ENCODE measurements at regions not wholly inside any gene's neighbourhood (a gene's known extent, or its start where the extent isn't known, plus 50 kb on each side); places are given as distances from the start of the nearest gene placed in this dataset.

- Histone ChIP-seq H3K9me3 (replicated peaks; ENCODE audit: insufficient read depth, low read length) (no peaks in the 10 kb centered on the region), H4K20me1 (ENCODE audit: insufficient read depth, low read length) (no peaks in the 10 kb centered on the region), H3K27ac (ENCODE audit: low read length) (no peak overlapping the region), H3K4me3 (ENCODE audit: low read length) (no peak overlapping the region), H3K4me2 (ENCODE audit: low read depth, low read length) (no peak overlapping the region), H3K4me1 (ENCODE audit: low read length) (no peaks in the 10 kb centered on the region), H3F3A (ENCODE audit: insufficient read depth, low read length) (no peaks in the 10 kb centered on the region), H2AFZ (ENCODE audit: low read length) (no peak overlapping the region), H3K9ac (ENCODE audit: low read length) (no peak overlapping the region), H3K79me2 (ENCODE audit: low read length) (no peaks in the 10 kb centered on the region), H3K36me3 (replicated peaks; ENCODE audit: insufficient read depth, low read length) (no peaks in the 10 kb centered on the region), H3K9me2 (replicated peaks; ENCODE audit: insufficient read depth, low read length) (no peaks in the 10 kb centered on the region), H3K27me3 (replicated peaks; ENCODE audit: insufficient read depth, low read length) (no peaks in the 10 kb centered on the region)
- DNase-seq = no peak
- no peak for TF ChIP-seq EZH2 (optimal IDR thresholded peaks at IDR 0.05; ENCODE audit: low read depth, low read length)
These were observed 391.2 kb downstream of the CBLN2 start for GRCh38 chr18:72152935-72153334.

GRCh38 chr18:72147830-72148229 lies 396.3 kb downstream of the CBLN2 start:
- no peak for TF ChIP-seq EZH2 (optimal IDR thresholded peaks at IDR 0.05; ENCODE audit: low read depth, low read length)
- TF ChIP-seq EZH2phosphoT487 (IDR thresholded peaks at IDR 0.05; ENCODE audit: low read length) = no peak
- TF ChIP-seq, protein P1, sequence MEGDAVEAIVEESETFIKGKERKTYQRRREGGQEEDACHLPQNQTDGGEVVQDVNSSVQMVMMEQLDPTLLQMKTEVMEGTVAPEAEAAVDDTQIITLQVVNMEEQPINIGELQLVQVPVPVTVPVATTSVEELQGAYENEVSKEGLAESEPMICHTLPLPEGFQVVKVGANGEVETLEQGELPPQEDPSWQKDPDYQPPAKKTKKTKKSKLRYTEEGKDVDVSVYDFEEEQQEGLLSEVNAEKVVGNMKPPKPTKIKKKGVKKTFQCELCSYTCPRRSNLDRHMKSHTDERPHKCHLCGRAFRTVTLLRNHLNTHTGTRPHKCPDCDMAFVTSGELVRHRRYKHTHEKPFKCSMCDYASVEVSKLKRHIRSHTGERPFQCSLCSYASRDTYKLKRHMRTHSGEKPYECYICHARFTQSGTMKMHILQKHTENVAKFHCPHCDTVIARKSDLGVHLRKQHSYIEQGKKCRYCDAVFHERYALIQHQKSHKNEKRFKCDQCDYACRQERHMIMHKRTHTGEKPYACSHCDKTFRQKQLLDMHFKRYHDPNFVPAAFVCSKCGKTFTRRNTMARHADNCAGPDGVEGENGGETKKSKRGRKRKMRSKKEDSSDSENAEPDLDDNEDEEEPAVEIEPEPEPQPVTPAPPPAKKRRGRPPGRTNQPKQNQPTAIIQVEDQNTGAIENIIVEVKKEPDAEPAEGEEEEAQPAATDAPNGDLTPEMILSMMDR (IDR thresholded peaks at IDR 0.05; ENCODE audit: low read length) = no peak

GRCh38 chr18:72140007-72140406 lies 404.1 kb downstream of the CBLN2 start:
- Histone ChIP-seq H3K27ac (ENCODE audit: low read length) (no peak overlapping the region), H3K9ac (ENCODE audit: low read length) (no peak overlapping the region), H2AFZ (ENCODE audit: low read length) (no peak overlapping the region), H3K9me3 (replicated peaks; ENCODE audit: insufficient read depth, low read length) (no peaks in the 10 kb centered on the region), H4K20me1 (ENCODE audit: insufficient read depth, low read length) (no peaks in the 10 kb centered on the region), H3K27me3 (replicated peaks; ENCODE audit: insufficient read depth, low read length) (no peaks in the 10 kb centered on the region), H3K4me2 (ENCODE audit: low read depth, low read length) (no peak overlapping the region), H3K4me1 (ENCODE audit: low read length) (no peaks in the 10 kb centered on the region), H3F3A (ENCODE audit: insufficient read depth, low read length) (no peaks in the 10 kb centered on the region), H3K4me3 (ENCODE audit: low read length) (no peak overlapping the region), H3K9me2 (replicated peaks; ENCODE audit: insufficient read depth, low read length) (no peaks in the 10 kb centered on the region), H3K36me3 (replicated peaks; ENCODE audit: insufficient read depth, low read length) (no peaks in the 10 kb centered on the region), H3K79me2 (ENCODE audit: low read length) (no peaks in the 10 kb centered on the region)
- DNase-seq = no peak
- no peak for TF ChIP-seq EZH2 (optimal IDR thresholded peaks at IDR 0.05; ENCODE audit: low read depth, low read length)
- TF ChIP-seq EZH2phosphoT487 (IDR thresholded peaks at IDR 0.05; ENCODE audit: low read length) = no peak
- TF ChIP-seq, protein P1 (IDR thresholded peaks at IDR 0.05; ENCODE audit: low read length) = no peak

More at GRCh38 chr18:72147830-72148229, 396.3 kb downstream of the CBLN2 start:
- H3K9me2 ChIP-seq (replicated peaks; ENCODE audit: insufficient read depth, low read length) = no peaks in the 10 kb centered on the region
- H3F3A ChIP-seq (ENCODE audit: insufficient read depth, low read length) = no peaks in the 10 kb centered on the region
- no peaks in the 10 kb centered on the region for H3K27me3 ChIP-seq (replicated peaks; ENCODE audit: insufficient read depth, low read length)
- H3K9me3 ChIP-seq (replicated peaks; ENCODE audit: insufficient read depth, low read length) = no peaks in the 10 kb centered on the region
- no peak overlapping the region for H3K9ac ChIP-seq (ENCODE audit: low read length)
- H3K79me2 ChIP-seq (ENCODE audit: low read length) = no peaks in the 10 kb centered on the region
- peak overlapping the region; percentile 50 for H3K4me2 ChIP-seq (ENCODE audit: low read depth, low read length)
- no peak overlapping the region for H3K27ac ChIP-seq (ENCODE audit: low read length)
- H3K4me3 ChIP-seq (ENCODE audit: low read length) = no peak overlapping the region
- DNase-seq = peak; percentile 54
- H4K20me1 ChIP-seq (ENCODE audit: insufficient read depth, low read length) = no peaks in the 10 kb centered on the region
- H3K36me3 ChIP-seq (replicated peaks; ENCODE audit: insufficient read depth, low read length) = no peaks in the 10 kb centered on the region
- peak overlapping the region; percentile 67 for H2AFZ ChIP-seq (ENCODE audit: low read length)
- peaks cover 4% of the 10 kb centered on the region; the same call in 1 of the 2 replicates for H3K4me1 ChIP-seq (ENCODE audit: low read length)

GRCh38 chr18:72128649-72129048 lies 415.5 kb downstream of the CBLN2 start:
- Histone ChIP-seq H3F3A (ENCODE audit: insufficient read depth, low read length) (no peaks in the 10 kb centered on the region), H2AFZ (ENCODE audit: low read length) (no peak overlapping the region), H3K36me3 (replicated peaks; ENCODE audit: insufficient read depth, low read length) (no peaks in the 10 kb centered on the region), H3K27me3 (replicated peaks; ENCODE audit: insufficient read depth, low read length) (no peaks in the 10 kb centered on the region), H3K9me2 (replicated peaks; ENCODE audit: insufficient read depth, low read length) (no peaks in the 10 kb centered on the region), H3K4me3 (ENCODE audit: low read length) (no peak overlapping the region), H3K9ac (ENCODE audit: low read length) (no peak overlapping the region), H3K4me2 (ENCODE audit: low read depth, low read length) (no peak overlapping the region), H3K79me2 (ENCODE audit: low read length) (no peaks in the 10 kb centered on the region), H3K4me1 (ENCODE audit: low read length) (no peaks in the 10 kb centered on the region), H4K20me1 (ENCODE audit: insufficient read depth, low read length) (no peaks in the 10 kb centered on the region), H3K27ac (ENCODE audit: low read length) (no peak overlapping the region), H3K9me3 (replicated peaks; ENCODE audit: insufficient read depth, low read length) (no peaks in the 10 kb centered on the region)
- DNase-seq = no peak
- TF ChIP-seq, protein P1 (IDR thresholded peaks at IDR 0.05; ENCODE audit: low read length) = no peak
- no peak for TF ChIP-seq EZH2 (optimal IDR thresholded peaks at IDR 0.05; ENCODE audit: low read depth, low read length)
- TF ChIP-seq EZH2phosphoT487 (IDR thresholded peaks at IDR 0.05; ENCODE audit: low read length) = no peak
